ENCODE measurements at regions not wholly inside any gene's neighbourhood (a gene's known extent, or its start where the extent isn't known, plus 50 kb on each side); places are given as distances from the start of the nearest gene placed in this dataset.

GRCh38 chr18:47604021-47604420, 326.4 kb downstream of the SMAD2 start:
- TF ChIP-seq CTCF (IDR thresholded peaks at IDR 0.05; ENCODE audit: low read depth, low read length), result no peak
- no peak for TF ChIP-seq EZH2phosphoT487 (IDR thresholded peaks at IDR 0.05; ENCODE audit: low read depth)
